GM21717 (cell line): ENCODE measurements at regions not wholly inside any gene's neighbourhood (a gene's known extent, or its start where the extent isn't known, plus 50 kb on each side); places are given as distances from the start of the nearest gene placed in this dataset.
"Not testable (repeated sequence)": the region's sequence is repeated elsewhere in the genome, so short reads cannot be mapped to it uniquely, and the experiment has no call there.

Experiments used
- ATAC-seq: cut with Tn5 transposase; IDR thresholded peaks from one replicate; pipeline ENCODE4 v1.9.1; 2021; ENCODE audit warnings: mild to moderate bottlenecking, moderate library complexity; ENCODE audit not compliant: unreplicated experiment

DNA sequence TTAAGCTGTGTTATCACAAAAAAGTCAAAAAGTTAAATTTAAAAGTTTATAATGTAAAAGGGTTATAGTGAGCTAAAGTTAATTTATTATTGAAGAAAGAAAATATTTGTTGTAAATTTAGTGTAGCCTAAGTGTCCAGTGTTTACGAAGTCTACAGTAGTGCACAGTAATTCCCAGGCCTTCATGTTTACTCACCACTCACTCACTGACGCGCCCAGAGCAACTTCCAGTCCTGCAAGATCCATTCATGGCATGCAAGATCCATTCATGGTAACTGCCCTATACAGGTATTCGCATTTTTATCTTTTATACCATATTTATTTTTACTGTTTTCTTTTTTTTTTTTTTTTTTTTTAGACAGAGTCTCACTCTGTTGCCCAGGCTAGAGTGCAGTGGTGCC, 69.5 kb downstream of the TPRA1 start:
- no peak for ATAC-seq

DNA sequence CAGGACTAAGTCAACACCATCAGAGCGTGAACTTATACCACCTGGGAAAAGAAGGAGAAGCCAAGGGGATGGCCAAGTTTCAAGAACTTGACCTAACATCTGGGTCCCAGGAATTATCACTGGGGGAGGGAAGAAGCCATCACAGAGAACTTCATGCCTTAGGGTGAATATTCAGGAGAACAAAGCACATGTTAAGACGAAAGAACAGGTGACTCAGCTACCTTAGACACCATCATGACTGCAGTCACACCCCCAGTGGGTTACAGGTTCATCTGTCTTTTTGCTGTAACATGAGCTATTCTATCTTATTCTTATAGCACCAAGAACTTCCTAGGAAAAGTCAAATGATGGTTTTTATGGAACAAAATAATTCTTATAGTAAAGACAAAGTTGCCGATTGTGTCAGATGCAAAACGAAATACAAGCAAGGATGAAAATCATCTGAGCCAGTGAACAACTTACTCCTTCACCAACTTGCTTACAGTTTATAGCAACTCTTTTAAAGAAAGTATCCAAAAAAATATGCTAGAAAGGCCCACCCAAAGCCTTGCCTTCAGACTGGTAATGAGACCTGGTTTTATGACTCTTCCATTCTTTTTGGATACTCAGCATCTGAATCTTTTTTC, 72.0 kb downstream of the TPRA1 start:
- ATAC-seq, result no peak

DNA sequence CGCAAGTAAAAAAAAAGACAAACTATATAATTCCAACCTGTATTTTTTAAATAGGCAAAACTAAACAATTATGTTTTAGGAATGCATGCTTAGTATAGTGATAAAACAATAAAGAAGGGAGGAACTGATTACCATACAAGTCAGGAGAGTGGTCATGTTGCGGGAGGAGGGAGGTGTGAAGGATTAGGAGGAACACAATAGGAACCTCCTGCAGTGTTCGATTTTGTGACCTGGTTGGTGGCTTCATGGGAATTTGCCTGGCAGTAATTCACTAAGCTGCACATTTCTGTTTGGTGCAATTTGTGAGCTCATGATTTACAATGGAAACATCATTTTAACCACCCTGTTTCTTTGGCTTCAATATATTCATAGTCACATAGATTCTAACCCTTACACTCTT, 78.3 kb downstream of the TPRA1 start:
- ATAC-seq, result no peak

DNA sequence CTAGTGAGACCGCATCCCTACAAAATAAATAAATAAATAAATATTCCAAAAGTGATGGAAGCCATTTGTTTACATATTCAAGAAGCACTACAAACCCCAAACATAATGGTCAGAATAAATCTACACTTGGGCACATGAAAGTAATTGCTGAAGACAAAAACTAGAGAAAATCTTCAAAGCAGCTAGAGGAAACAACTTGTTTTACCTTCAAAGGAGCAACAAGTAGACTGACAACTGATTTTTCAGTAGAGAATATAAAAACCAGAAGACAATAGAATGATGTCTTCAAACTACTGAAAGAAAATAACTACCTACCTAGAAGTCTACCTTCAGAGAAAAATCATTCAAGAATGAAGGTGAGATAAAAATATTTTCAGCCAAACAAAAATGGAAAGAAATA, 89.4 kb downstream of the TPRA1 start:
- ATAC-seq, result no peak

DNA sequence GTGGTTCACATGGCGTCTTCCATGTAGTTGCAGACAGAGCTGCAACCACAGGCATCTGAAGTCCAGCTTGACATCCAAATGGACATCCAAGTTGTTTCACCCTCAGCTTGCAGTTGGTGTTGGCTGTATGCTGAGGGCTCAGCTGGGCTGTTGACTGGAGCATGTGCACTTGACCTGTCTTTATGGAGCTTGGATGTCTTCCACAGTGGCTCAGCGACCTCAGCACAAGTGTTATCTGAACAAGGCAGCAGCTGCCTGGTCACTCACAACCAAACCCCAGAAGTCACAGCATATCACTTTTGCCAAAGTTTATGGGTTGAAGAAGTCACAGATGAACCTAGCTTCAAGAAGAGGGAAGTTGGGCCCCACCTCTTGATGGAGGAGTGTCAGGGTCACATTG, 92.9 kb downstream of the TPRA1 start:
- ATAC-seq, result no peak

DNA sequence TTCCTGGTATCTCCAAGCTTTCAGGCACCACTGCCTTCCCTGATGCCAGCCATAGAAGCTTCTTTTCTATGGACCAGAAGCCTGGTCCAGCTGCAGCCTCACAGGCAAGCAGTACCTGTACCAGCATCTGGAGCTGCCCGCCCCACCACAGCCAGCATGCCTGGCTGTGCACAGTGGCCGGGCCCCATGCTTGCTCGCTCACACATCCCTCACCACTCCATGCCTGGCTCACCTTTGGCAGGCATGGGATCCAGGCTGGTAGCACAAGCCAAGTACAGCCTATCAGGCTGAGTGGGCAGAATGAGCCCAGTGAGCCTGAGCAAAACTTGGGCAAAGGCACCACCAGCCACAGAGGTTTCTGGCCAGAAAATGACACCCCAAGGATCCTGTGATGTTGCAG, 93.4 kb downstream of the TPRA1 start:
- ATAC-seq, result no peak

DNA sequence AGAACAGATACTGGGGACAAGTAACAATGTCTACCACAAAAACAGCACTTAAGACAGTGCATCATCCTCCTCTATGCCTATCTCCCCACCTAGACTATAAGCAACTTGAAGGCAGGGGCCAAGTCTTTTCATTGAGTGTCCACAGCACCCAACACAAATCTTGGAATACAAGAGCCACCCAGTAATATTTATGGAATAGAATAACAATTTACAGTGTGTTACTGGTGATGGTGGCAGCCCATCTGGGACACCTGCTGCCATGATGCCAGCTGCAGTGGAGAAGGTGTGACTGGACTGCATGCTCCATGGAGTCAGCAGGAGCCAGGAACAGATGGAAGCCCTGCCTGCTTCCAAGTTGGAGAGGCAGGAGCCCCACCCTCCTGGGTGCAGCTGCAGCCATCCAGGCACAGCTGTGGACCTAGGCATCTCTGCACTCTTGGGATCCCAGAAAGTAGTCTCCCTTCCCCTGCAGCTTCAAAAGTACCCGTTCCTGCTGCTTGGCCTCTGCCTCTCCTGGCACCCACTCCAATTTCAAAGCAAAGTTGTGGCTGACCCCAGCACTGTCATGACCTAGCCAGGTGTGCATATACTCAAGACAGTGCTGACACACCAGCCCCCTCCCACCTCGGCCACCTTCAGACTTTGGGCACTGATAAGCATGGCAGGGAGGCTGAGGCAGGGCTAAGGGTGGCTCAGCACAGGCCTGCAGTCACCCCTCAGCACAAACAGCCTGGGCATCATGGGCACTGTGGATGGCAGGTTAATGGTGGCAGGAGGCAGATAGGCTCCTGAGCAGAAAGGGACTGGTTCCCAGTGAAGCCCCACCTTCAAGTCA, 94.5 kb downstream of the TPRA1 start:
- ATAC-seq, result no peak

DNA sequence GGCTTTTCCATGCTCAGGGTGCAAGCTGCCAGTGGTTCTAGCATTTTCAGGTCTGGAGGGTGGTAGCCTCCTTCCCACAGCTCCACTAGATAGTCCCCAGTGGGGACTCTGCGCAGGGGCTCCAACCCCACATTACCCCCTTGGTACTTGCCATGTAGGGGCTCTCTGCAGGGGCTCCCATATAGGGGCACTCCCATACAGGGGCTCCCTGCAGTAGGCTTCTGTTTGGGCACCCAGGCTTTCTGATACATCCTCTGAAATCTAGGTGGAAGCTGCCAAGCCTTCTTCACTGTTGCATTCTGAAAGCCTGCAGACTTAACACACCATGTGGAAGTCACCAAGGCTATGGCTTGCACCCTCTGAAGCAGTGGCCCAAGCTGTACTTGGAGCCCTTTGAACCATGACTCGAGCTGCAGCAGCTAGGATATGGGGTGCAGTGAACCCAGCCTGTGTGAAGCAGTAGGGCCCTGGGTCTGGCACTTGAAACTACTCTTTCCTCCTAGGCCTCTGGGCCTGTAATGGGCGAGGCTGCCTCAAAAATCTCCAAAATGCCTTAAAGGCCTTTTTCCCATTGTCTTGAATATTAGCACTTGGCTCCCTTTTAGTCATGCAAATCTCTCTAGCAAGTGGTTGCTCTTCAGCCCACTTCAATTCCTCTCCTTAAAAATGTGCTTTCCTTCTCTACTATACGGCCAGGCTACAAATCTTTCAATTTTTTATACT, 96.4 kb downstream of the TPRA1 start:
- no peak for ATAC-seq

DNA sequence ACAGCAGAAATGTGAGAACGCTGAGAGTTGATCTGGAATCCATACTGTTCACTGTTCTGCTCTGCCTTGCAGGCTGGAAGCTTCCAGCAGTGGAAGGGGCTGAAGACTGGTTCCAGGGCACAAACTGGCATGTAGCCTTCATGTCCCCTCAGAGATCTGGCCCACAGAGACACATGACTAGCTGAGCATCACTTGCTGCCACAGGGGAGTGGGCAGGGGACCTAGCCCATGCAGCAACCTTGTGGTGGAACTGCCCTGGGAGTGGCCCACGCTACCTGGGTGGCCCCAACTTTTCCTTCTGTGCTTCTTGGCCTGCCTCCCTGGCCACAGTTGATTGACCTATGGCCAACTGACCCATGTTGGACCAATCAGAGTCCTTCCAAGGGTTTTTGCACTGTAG, 98.1 kb downstream of the TPRA1 start:
- ATAC-seq, result no peak

DNA sequence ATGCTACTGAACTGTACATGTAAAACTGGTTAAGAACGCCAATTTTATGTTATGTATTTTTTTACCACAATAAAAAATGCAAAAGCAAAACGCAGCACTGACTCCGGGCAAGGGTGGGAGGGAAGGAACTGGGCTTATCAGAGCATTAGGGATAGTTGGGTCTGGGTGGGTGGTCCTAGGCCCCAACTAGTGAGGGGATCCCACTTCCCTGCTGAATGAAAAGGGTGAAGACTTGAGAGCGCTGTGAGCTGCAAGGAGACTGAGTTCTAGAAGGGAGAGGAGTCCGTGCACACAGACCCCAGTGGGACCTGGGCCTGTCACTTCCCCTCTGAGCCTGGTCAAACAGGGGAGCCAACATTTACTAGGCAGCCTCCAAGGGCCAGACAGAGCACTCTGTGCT, 98.6 kb downstream of the TPRA1 start:
- ATAC-seq, result no peak

DNA sequence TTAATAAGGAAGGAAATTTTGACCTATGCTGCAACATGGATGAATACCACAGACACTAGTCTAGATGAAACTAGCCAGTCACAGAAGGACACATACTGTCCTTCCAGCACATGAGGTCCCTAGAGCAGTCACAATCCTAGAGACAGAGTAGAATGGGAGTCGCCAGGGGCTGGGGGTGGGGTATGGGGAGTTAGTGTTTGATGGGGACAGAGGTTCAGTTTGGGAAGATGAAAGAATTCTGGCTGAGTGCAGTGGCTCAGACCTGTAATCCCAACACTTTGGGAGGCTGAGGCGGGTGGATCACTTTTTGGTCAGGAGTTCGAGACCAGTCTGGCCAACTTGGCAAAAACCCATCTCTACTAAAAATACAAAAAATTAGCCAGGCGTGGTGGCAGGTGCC, 99.2 kb downstream of the TPRA1 start:
- no peak for ATAC-seq

DNA sequence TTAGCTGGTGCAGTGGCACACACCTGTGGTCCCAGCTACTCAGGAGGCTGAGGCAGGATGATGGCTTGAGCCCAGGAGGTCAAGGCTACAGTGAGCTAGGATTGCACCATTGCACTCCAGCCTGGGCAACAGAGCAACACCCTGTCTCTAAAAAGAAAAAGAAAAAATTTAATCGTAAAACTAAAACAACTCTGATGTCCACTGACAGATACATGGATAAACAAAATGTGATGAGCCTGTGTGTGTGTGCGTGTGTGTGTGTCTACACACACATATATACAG, 99.6 kb downstream of the TPRA1 start:
- ATAC-seq, result not testable (repeated sequence)

DNA sequence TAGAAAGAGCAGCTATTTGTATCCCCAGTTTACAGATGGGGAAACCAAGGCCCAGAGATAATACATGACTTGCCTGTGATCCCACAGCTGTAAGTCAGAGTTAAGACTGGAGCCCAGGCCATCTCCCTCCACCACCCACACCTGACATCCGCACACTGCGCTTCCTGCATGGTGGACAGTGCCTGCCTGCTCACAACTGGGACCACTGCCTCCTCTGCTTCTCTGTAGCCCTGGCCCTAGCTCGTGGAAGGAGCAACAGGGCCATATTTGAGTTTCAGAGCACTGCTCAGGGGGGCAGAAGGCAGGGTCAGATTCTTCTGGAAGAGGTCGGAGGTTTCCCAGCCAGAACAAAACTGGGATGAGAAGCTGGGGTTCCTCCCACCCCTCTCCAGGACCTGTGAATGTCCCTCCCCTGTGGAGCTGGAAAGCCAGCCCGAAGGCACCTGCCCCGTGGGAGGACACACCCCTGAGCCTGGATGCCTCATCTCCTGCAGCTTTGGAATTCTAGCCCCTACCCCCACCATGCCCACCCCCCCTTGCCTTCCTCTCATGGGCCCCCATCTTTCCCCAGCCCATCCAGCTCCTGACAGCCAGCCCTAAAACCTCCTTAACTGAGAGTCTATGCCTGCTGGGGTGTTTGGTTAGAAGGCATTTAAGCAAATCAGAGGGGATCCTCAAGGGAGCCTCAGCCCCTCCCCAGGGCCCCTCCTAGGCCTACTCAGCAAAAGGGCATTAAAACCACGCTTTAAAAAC, 100.1 kb downstream of the TPRA1 start:
- ATAC-seq, result no peak

DNA sequence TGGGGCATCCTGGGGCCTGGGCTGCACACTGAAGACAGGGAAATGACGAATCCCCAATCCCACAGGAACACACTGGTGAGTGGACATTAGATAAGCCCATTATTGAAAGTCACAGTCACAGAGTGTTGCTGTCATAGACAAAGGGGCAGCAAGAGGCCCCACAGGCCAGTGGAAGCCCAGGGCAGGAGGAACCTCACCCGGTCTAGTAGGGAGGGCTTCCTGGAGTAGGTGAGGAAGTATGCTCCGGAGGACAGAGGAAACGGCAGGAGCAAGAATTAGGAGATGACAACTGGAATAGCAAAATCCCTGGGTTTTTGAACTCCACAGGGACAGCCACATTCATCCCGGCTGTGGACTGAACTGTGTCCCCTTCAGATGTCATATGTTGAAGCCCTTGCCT, 101.2 kb downstream of the TPRA1 start:
- no peak for ATAC-seq

DNA sequence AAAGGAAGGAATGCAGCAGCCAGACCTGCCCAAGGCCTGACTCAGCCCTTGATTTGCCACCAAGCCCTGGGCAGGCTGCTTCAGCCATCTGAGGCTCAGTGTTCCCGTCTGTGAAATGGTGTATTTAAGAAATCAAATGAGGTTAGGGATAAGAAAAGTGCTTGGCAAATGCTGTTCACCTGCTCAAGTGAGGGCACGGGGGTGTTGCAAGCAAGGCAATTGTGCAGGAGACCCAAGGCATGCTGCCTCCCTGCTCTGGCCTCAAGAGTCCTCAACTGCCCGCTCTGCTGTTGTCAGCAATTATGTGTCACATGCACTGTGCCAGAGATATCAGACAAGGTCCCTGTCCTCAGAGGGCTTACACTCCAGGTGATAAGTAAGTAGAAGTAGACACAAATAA, 101.8 kb downstream of the TPRA1 start:
- ATAC-seq, result no peak

DNA sequence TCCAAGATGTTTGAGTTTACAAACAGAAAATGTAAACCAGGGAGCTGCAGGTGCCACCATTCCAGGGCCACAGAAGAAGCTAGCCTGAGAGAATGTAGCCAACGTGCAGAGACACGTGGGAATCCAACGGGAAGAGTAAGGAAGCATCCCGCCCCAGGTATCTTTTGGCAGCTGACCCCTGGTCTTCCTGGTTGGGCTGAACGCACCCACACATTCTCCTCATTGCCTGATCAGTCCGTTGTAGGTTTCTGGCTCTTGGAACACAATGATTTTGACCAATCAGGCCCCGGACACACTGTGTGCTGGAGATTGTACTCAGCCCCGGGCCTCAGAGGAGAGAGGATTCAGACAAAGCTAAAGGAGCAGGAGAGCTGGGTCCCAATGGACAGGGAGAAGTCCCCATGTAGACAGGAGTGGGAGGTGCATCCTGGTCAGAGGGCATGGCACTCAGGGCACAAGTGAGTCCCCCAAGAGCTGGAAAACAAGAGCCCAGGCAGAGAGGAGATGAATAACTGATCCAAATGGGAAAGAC, 102.3 kb downstream of the TPRA1 start:
- no peak for ATAC-seq

DNA sequence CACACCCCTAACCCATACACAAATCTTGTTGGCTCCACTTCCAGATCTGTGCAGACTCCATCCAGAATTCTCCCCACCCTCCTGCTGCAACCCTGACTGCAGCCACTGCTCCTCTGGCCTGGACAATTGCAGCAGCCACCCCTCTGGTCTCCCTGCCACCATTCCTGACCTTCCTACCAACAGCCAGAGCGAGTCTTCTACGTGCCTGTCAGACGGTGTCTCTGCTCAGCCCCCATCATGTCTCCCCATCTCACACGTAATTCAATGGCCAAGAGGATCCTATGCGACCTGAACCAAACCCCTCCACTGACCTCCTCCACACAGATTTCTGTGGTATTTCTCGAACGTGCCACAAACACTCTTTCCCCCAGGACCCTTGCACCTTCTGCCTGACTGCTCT, 103.3 kb downstream of the TPRA1 start:
- ATAC-seq, result no peak

DNA sequence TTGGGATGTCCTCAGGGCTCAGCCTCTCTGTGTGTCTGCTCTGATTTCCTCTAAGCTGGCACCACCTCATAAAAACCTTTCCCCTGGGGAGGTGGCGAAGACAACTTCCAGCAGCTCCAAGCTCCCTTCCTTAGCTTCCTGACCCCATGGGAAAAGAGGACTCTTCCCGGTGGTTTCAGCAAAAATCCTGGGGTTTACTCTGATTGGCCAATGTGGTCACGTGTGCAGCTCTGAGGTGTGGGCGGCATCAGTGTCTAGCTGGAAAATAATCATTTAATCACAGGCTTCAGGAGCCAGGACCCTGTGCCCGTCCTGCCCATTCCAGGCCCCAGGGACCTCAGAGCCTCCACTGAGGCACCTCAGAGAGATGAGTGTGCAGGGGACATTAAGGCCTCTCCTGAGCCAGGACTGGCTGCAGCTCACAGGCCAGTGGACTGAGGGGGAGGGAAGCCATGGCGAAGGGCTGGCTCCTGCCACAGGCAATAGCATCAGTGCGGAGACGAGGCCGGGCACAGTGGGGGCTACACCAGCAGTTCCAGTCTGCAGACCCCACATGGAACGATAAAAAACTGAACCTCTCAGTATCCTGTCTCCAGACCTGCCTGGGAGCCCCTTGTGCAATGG, 104.1 kb downstream of the TPRA1 start:
- ATAC-seq, result no peak

DNA sequence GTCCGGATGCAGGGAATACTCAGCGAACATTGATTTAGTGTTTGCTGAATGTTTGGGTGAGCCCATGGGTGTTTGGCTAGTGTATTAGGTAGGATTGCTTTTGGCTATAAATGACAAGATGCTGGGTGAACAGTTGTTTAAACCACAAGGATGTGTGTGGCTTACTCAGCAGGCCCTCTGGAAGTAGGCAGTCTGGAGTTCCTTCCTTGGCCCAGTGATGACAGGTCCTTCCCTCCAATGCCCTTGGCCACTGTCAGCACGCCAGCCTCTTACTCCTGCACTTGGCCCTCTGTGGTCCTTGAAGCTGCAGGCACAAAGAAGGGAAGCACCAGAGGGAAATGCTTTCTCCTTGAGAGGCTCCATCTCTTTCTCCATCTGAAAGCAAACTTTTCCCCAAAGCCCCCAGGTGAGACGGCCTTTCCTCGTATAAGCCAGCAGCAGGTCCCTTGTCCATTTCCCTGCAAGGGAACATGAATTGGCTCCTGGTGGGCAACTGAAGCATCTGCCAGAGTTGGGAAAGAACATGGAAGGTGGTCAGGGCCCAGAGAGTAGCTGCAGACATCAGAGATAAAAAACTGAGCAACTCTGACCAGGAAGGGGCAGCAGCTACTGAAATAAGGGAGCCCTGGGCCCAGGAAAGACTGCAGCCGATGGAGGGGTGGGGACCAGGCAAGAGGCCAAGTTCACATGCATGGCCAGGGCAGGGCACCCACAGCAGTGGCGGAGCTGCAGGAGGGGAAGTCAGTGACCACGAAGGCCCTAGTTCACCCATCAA, 105.0 kb downstream of the TPRA1 start:
- ATAC-seq, result no peak
